Neural progenitor cell (in vitro differentiated cells): ENCODE measurements at regions not wholly inside any gene's neighbourhood (a gene's known extent, or its start where the extent isn't known, plus 50 kb on each side); places are given as distances from the start of the nearest gene placed in this dataset.

Source experiments
- DNase-seq: peaks from one replicate; pipeline ENCODE4 v3.0.0-alpha.2; 2016; ENCODE audit warnings: low spot score
- H2AFZ ChIP-seq: fragments of 200-600 bp; sonication (generic); replicated peaks from 2 replicates; pipeline ENCODE4 v1.6.1; 2016; ENCODE audit warnings: antibody characterized with exemption
- H3F3A ChIP-seq: fragments of 200-600 bp; sonication (generic); 2 replicates; pipeline ENCODE4 v1.6.1; 2016; ENCODE audit warnings: antibody characterized with exemption, low read depth
- H3K27ac ChIP-seq: fragments of 200-600 bp; sonication (generic); 2 replicates; pipeline ENCODE4 v1.5.1; 2016; ENCODE audit warnings: mild to moderate bottlenecking
- H3K27me3 ChIP-seq: fragments of 200-600 bp; sonication (generic); 2 replicates; pipeline ENCODE4 v1.6.1; 2016; ENCODE audit warnings: mild to moderate bottlenecking, moderate library complexity
- H3K36me3 ChIP-seq: fragments of 200-600 bp; sonication (generic); 2 replicates; pipeline ENCODE4 v1.5.1; 2016
- H3K4me1 ChIP-seq: fragments of 200-600 bp; sonication (generic); 2 replicates; pipeline ENCODE4 v1.6.1; 2016; ENCODE audit warnings: mixed run types
- H3K4me2 ChIP-seq: fragments of 200-600 bp; sonication (generic); 2 replicates; pipeline ENCODE4 v1.6.1; 2016
- H3K4me3 ChIP-seq: fragments of 200-600 bp; sonication (generic); 2 replicates; pipeline ENCODE4 v1.5.1; 2016
- H3K79me2 ChIP-seq: fragments of 200-600 bp; sonication (generic); 2 replicates; pipeline ENCODE4 v1.6.1; 2016; ENCODE audit warnings: low read depth
- H3K9ac ChIP-seq: fragments of 200-600 bp; sonication (generic); 2 replicates; pipeline ENCODE4 v1.6.1; 2016
- H3K9me3 ChIP-seq: fragments of 200-600 bp; sonication (generic); 2 replicates; pipeline ENCODE4 v1.5.1; 2016; ENCODE audit warnings: low read depth
- H4K20me1 ChIP-seq: fragments of 200-600 bp; sonication (generic); 2 replicates; pipeline ENCODE4 v1.6.1; 2016; ENCODE audit warnings: low read depth
- H3K27ac Mint-ChIP-seq: 3 replicates; pipeline ENCODE4 v1.8.0; 2021; ENCODE audit warnings: mixed read lengths
- H3K27me3 Mint-ChIP-seq: 2 replicates; pipeline ENCODE4 v1.8.0; 2022; ENCODE audit warnings: low read depth, mild to moderate bottlenecking, inconsistent platforms, moderate library complexity, mixed read lengths; ENCODE audit not compliant: insufficient read depth
- H3K36me3 Mint-ChIP-seq: 3 replicates; pipeline ENCODE4 v1.8.0; 2021; ENCODE audit warnings: mixed read lengths
- H3K4me1 Mint-ChIP-seq: 3 replicates; pipeline ENCODE4 v1.8.0; 2021; ENCODE audit warnings: mixed read lengths
- H3K4me3 Mint-ChIP-seq: 3 replicates; pipeline ENCODE4 v1.8.0; 2021; ENCODE audit warnings: mild to moderate bottlenecking, moderate library complexity, mixed read lengths
- H3K9me3 Mint-ChIP-seq: 3 replicates; pipeline ENCODE4 v1.8.0; 2020; ENCODE audit warnings: mixed read lengths
- CTCF ChIP-seq: fragments of 200-600 bp; sonication (generic); IDR thresholded peaks from 2 replicates; pipeline ENCODE4 v1.5.1; 2017; ENCODE audit warnings: antibody characterized with exemption, mild to moderate bottlenecking
- EZH2 ChIP-seq: fragments of 200-600 bp; sonication (generic); IDR thresholded peaks from 2 replicates; pipeline ENCODE4 v1.6.1; 2017; ENCODE audit warnings: antibody characterized with exemption, mild to moderate bottlenecking, moderate library complexity
- EZH2phosphoT487 ChIP-seq: fragments of 200-600 bp; sonication (generic); IDR thresholded peaks from 2 replicates; pipeline ENCODE4 v1.6.1; 2017; ENCODE audit warnings: antibody characterized with exemption

- TF ChIP-seq CTCF (no peak), EZH2 (no peak), EZH2phosphoT487 (no peak)
- H3K27me3 ChIP-seq, result no peaks in the 10 kb centered on the region
- no peaks in the 10 kb centered on the region for H4K20me1 ChIP-seq
- no peak overlapping the region for H3K9ac ChIP-seq
- Mint-ChIP-seq H3K9me3 (no peaks in the 10 kb centered on the region), H3K36me3 (no peaks in the 10 kb centered on the region), H3K27ac (no peak overlapping the region), H3K4me1 (peaks cover 7% of the 10 kb centered on the region), H3K27me3 (no peaks in the 10 kb centered on the region), H3K4me3 (no peak overlapping the region)
- H3K27ac ChIP-seq, result no peak overlapping the region
- H3K9me3 ChIP-seq, result no peaks in the 10 kb centered on the region
- no peak overlapping the region for H2AFZ ChIP-seq
- DNase-seq, result no peak
- H3F3A ChIP-seq, result no peaks in the 10 kb centered on the region
- H3K4me1 ChIP-seq, result peaks cover 12% of the 10 kb centered on the region
- H3K4me3 ChIP-seq, result no peak overlapping the region
- H3K36me3 ChIP-seq, result no peaks in the 10 kb centered on the region
- no peak overlapping the region for H3K4me2 ChIP-seq
- H3K79me2 ChIP-seq, result no peaks in the 10 kb centered on the region
These were observed 256.6 kb downstream of the BTG1 start for GRCh38 chr12:91889059-91889458.

- Histone ChIP-seq H3F3A (no peaks in the 10 kb centered on the region), H3K27me3 (no peaks in the 10 kb centered on the region), H3K36me3 (no peaks in the 10 kb centered on the region), H3K79me2 (no peaks in the 10 kb centered on the region), H2AFZ (no peak overlapping the region), H3K4me1 (peaks cover 12% of the 10 kb centered on the region), H3K9me3 (no peaks in the 10 kb centered on the region), H3K9ac (no peak overlapping the region), H4K20me1 (no peaks in the 10 kb centered on the region), H3K4me3 (no peak overlapping the region), H3K27ac (no peak overlapping the region), H3K4me2 (no peak overlapping the region)
- Mint-ChIP-seq H3K4me3 (no peak overlapping the region), H3K36me3 (no peaks in the 10 kb centered on the region), H3K27me3 (no peaks in the 10 kb centered on the region), H3K4me1 (peaks cover 7% of the 10 kb centered on the region), H3K27ac (no peak overlapping the region), H3K9me3 (no peaks in the 10 kb centered on the region)
- TF ChIP-seq CTCF (no peak), EZH2 (no peak), EZH2phosphoT487 (no peak)
- DNase-seq, result no peak
These were observed 257.7 kb downstream of the BTG1 start for GRCh38 chr12:91887957-91888356.

GRCh38 chr12:91885851-91886731, 259.6 kb downstream of the BTG1 start:
- TF ChIP-seq EZH2, result no peak
- no peak for TF ChIP-seq CTCF
- no peak for TF ChIP-seq EZH2phosphoT487
- no peaks in the 10 kb centered on the region for H3K36me3 Mint-ChIP-seq
- no peak for DNase-seq

More at GRCh38 chr12:91885851-91886731, 259.6 kb downstream of the BTG1 start:
- Mint-ChIP-seq H3K27me3 (no peaks in the 10 kb centered on the region), H3K4me3 (no peak overlapping the region), H3K9me3 (no peaks in the 10 kb centered on the region), H3K27ac (no peak overlapping the region), H3K4me1 (peaks cover 7% of the 10 kb centered on the region)
- Histone ChIP-seq H3K9ac (no peak overlapping the region), H3K36me3 (no peaks in the 10 kb centered on the region), H3K9me3 (no peaks in the 10 kb centered on the region), H3K4me2 (no peak overlapping the region), H4K20me1 (no peaks in the 10 kb centered on the region), H2AFZ (no peak overlapping the region), H3K27me3 (no peaks in the 10 kb centered on the region), H3K79me2 (no peaks in the 10 kb centered on the region), H3K4me3 (no peak overlapping the region), H3K4me1 (peaks cover 12% of the 10 kb centered on the region), H3F3A (no peaks in the 10 kb centered on the region), H3K27ac (no peak overlapping the region)
